GM19240 (cell line): ENCODE measurements at regions not wholly inside any gene's neighbourhood (a gene's known extent, or its start where the extent isn't known, plus 50 kb on each side); places are given as distances from the start of the nearest gene placed in this dataset.
"Not testable (repeated sequence)": the region's sequence is repeated elsewhere in the genome, so short reads cannot be mapped to it uniquely, and the experiment has no call there.

ENCODE experiments used
- DNase-seq: peaks from one replicate; pipeline ENCODE4 v3.0.0; 2011; ENCODE audit warnings: low spot score; ENCODE audit not compliant: insufficient read length

GRCh38 chr13:99792079-99792921 lies 179.3 kb downstream of the ZIC5 start:
- DNase-seq, result no peak

GRCh38 chr13:99782669-99783068 lies 188.9 kb downstream of the ZIC5 start:
- no peak for DNase-seq

GRCh38 chr13:99778500-99778899 lies 193.1 kb downstream of the ZIC5 start:
- no peak for DNase-seq

- no peak for DNase-seq
These were observed 193.7 kb downstream of the ZIC5 start for GRCh38 chr13:99777873-99778272.

GRCh38 chr13:99774644-99775043 lies 196.9 kb downstream of the ZIC5 start:
- no peak for DNase-seq

GRCh38 chr13:99768986-99769385 lies 202.6 kb downstream of the ZIC5 start:
- DNase-seq, result no peak

- no peak for DNase-seq
These were observed 204.9 kb downstream of the ZIC5 start for GRCh38 chr13:99766641-99767045.

- no peak for DNase-seq
These were observed 205.7 kb downstream of the ZIC5 start for GRCh38 chr13:99765869-99766268.

GRCh38 chr13:99760456-99760855 lies 211.1 kb downstream of the ZIC5 start:
- no peak for DNase-seq

GRCh38 chr13:99759163-99759552 lies 212.4 kb downstream of the ZIC5 start:
- no peak for DNase-seq

- no peak for DNase-seq
These were observed 213.0 kb downstream of the ZIC5 start for GRCh38 chr13:99758460-99759162.

- no peak for DNase-seq
These were observed 213.7 kb downstream of the ZIC5 start for GRCh38 chr13:99757756-99758459.

- DNase-seq, result no peak
These were observed 215.3 kb downstream of the ZIC5 start for GRCh38 chr13:99756281-99756680.

- not testable (repeated sequence) for DNase-seq
These were observed 216.8 kb downstream of the ZIC5 start for GRCh38 chr13:99754750-99755149.

- DNase-seq, result no peak
These were observed 219.2 kb downstream of the ZIC5 start for GRCh38 chr13:99752373-99752772.

GRCh38 chr13:99751517-99752199 lies 219.9 kb downstream of the ZIC5 start:
- no peak for DNase-seq

GRCh38 chr13:99750951-99751350 lies 220.6 kb downstream of the ZIC5 start:
- no peak for DNase-seq

GRCh38 chr13:99749271-99750019 lies 222.1 kb downstream of the ZIC5 start:
- DNase-seq, result no peak

GRCh38 chr13:99747403-99747710 lies 224.2 kb downstream of the ZIC5 start:
- DNase-seq, result no peak

GRCh38 chr13:99746637-99747402 lies 224.7 kb downstream of the ZIC5 start:
- no peak for DNase-seq
